ACC112 (cell line): ENCODE measurements at regions not wholly inside any gene's neighbourhood (a gene's known extent, or its start where the extent isn't known, plus 50 kb on each side); places are given as distances from the start of the nearest gene placed in this dataset.
"Not testable (repeated sequence)": the region's sequence is repeated elsewhere in the genome, so short reads cannot be mapped to it uniquely, and the experiment has no call there.

Experiments used
- H2AFZ ChIP-seq: fragments of 200-600 bp; sonication (generic); one replicate; pipeline ENCODE4 v1.6.0; 2017; ENCODE audit warnings: antibody characterized with exemption, low read length; ENCODE audit not compliant: unreplicated experiment
- H3K27ac ChIP-seq: fragments of 200-600 bp; sonication (generic); 2 replicates; pipeline ENCODE4 v1.5.1; 2014; ENCODE audit warnings: low read depth, mild to moderate bottlenecking, antibody characterized with exemption, low read length, moderate library complexity
- H3K27me3 ChIP-seq: fragments of 200-600 bp; sonication (generic); 2 replicates; pipeline ENCODE4 v1.6.1; 2014; ENCODE audit warnings: mild to moderate bottlenecking, antibody characterized with exemption, low read length, moderate library complexity, mixed read lengths; ENCODE audit not compliant: insufficient read depth
- H3K36me3 ChIP-seq: fragments of 200-600 bp; sonication (generic); 2 replicates; pipeline ENCODE4 v1.6.1; 2016; ENCODE audit warnings: mild to moderate bottlenecking, antibody characterized with exemption, low read length, moderate library complexity, mixed read lengths; ENCODE audit not compliant: insufficient read depth
- H3K4me1 ChIP-seq: fragments of 200-600 bp; sonication (generic); one replicate; pipeline ENCODE4 v1.6.1; 2016; ENCODE audit warnings: low read length, mixed read lengths; ENCODE audit not compliant: insufficient read depth, unreplicated experiment, control insufficient read depth
- H3K4me3 ChIP-seq: fragments of 200-600 bp; sonication (generic); 2 replicates; pipeline ENCODE4 v1.5.1; 2014; ENCODE audit warnings: mild to moderate bottlenecking, low read depth, low read length
- H3K79me2 ChIP-seq: fragments of 200-600 bp; sonication (generic); one replicate; pipeline ENCODE4 v1.6.0; 2016; ENCODE audit warnings: low read length; ENCODE audit not compliant: control insufficient read depth, unreplicated experiment, insufficient read depth

- not testable (repeated sequence) for H3K4me1 ChIP-seq, H3K36me3 ChIP-seq, H3K4me3 ChIP-seq, H2AFZ ChIP-seq, H3K79me2 ChIP-seq, H3K27ac ChIP-seq, H3K27me3 ChIP-seq
These were observed 2171.2 kb upstream of the DEFB115 start for GRCh38 chr20:29086145-29086718.

GRCh38 chr20:29086938-29087337 lies 2170.5 kb upstream of the DEFB115 start:
- Histone ChIP-seq H2AFZ (no peak overlapping the region), H3K79me2 (no peaks in the 10 kb centered on the region), H3K4me1 (no peaks in the 10 kb centered on the region), H3K27ac (no peak overlapping the region), H3K36me3 (no peaks in the 10 kb centered on the region), H3K4me3 (no peak overlapping the region), H3K27me3 (no peaks in the 10 kb centered on the region)

GRCh38 chr20:29087887-29088286 lies 2169.6 kb upstream of the DEFB115 start:
- H3K27ac ChIP-seq, H3K4me3 ChIP-seq, H3K4me1 ChIP-seq, H2AFZ ChIP-seq, H3K36me3 ChIP-seq, H3K27me3 ChIP-seq, H3K79me2 ChIP-seq: not testable (repeated sequence)

GRCh38 chr20:29088472-29088871 lies 2169.0 kb upstream of the DEFB115 start:
- not testable (repeated sequence) for H3K27ac ChIP-seq, H3K4me3 ChIP-seq, H3K4me1 ChIP-seq, H3K79me2 ChIP-seq, H3K36me3 ChIP-seq, H2AFZ ChIP-seq, H3K27me3 ChIP-seq

GRCh38 chr20:29089409-29089808 lies 2168.1 kb upstream of the DEFB115 start:
- not testable (repeated sequence) for H3K4me1 ChIP-seq, H3K27me3 ChIP-seq, H3K4me3 ChIP-seq, H3K79me2 ChIP-seq, H3K36me3 ChIP-seq, H3K27ac ChIP-seq, H2AFZ ChIP-seq

- H3K4me3 ChIP-seq, H3K79me2 ChIP-seq, H3K27me3 ChIP-seq, H3K27ac ChIP-seq, H3K36me3 ChIP-seq, H3K4me1 ChIP-seq, H2AFZ ChIP-seq: not testable (repeated sequence)
These were observed 2163.5 kb upstream of the DEFB115 start for GRCh38 chr20:29093958-29094357.

GRCh38 chr20:29096695-29097094 lies 2160.8 kb upstream of the DEFB115 start:
- H3K36me3 ChIP-seq, H3K27me3 ChIP-seq, H3K4me1 ChIP-seq, H3K4me3 ChIP-seq, H2AFZ ChIP-seq, H3K79me2 ChIP-seq, H3K27ac ChIP-seq: not testable (repeated sequence)

- not testable (repeated sequence) for H3K79me2 ChIP-seq, H3K27me3 ChIP-seq, H2AFZ ChIP-seq, H3K27ac ChIP-seq, H3K4me3 ChIP-seq, H3K4me1 ChIP-seq, H3K36me3 ChIP-seq
These were observed 2149.6 kb upstream of the DEFB115 start for GRCh38 chr20:29107884-29108283.

GRCh38 chr20:29109386-29109785 lies 2148.1 kb upstream of the DEFB115 start:
- not testable (repeated sequence) for H3K4me1 ChIP-seq, H3K36me3 ChIP-seq, H3K27ac ChIP-seq, H3K4me3 ChIP-seq, H3K27me3 ChIP-seq, H2AFZ ChIP-seq, H3K79me2 ChIP-seq

- H3K4me3 ChIP-seq, H3K27ac ChIP-seq, H3K79me2 ChIP-seq, H3K27me3 ChIP-seq, H3K4me1 ChIP-seq, H3K36me3 ChIP-seq, H2AFZ ChIP-seq: not testable (repeated sequence)
These were observed 2142.4 kb upstream of the DEFB115 start for GRCh38 chr20:29115097-29115496.

- H3K36me3 ChIP-seq, result no peaks in the 10 kb centered on the region
- H3K4me3 ChIP-seq, result no peak overlapping the region
- no peaks in the 10 kb centered on the region for H3K79me2 ChIP-seq
- H3K27ac ChIP-seq, result no peak overlapping the region
- H2AFZ ChIP-seq, result no peak overlapping the region
- no peaks in the 10 kb centered on the region for H3K27me3 ChIP-seq
- H3K4me1 ChIP-seq, result no peaks in the 10 kb centered on the region
These were observed 2138.3 kb upstream of the DEFB115 start for GRCh38 chr20:29119141-29119540.

GRCh38 chr20:29119684-29120083 lies 2137.8 kb upstream of the DEFB115 start:
- H3K36me3 ChIP-seq, H2AFZ ChIP-seq, H3K79me2 ChIP-seq, H3K4me1 ChIP-seq, H3K27ac ChIP-seq, H3K4me3 ChIP-seq, H3K27me3 ChIP-seq: not testable (repeated sequence)
